Fibroblast of lung (primary cell): ENCODE measurements at regions not wholly inside any gene's neighbourhood (a gene's known extent, or its start where the extent isn't known, plus 50 kb on each side); places are given as distances from the start of the nearest gene placed in this dataset.

Experiments
- DNase-seq, 2 donors: peaks; one replicate each; pipeline versions ENCODE4 v3.0.0 to v3.0.0-alpha.2; 2010; ENCODE audit warnings: low read depth in 2 of 2
- H2AFZ ChIP-seq: 2 replicates; pipeline ENCODE4 v1.5.1; 2012; ENCODE audit warnings: low read length, control low read depth, inconsistent platforms
- H3K27ac ChIP-seq: 2 replicates; pipeline ENCODE4 v1.5.1; 2011; ENCODE audit warnings: low read length, control low read depth; ENCODE audit not compliant: insufficient read depth
- H3K27me3 ChIP-seq: 2 replicates; pipeline ENCODE4 v1.5.1; 2011; ENCODE audit warnings: mild to moderate bottlenecking, low read length; ENCODE audit not compliant: control insufficient read depth, insufficient read depth
- H3K36me3 ChIP-seq: 2 replicates; pipeline ENCODE4 v1.5.1; 2011; ENCODE audit warnings: low read length; ENCODE audit not compliant: control insufficient read depth, insufficient read depth
- H3K4me1 ChIP-seq: 2 replicates; pipeline ENCODE4 v1.5.1; 2011; ENCODE audit warnings: low read length; ENCODE audit not compliant: control insufficient read depth, insufficient read depth; ENCODE audit errors: extremely low read depth
- H3K4me2 ChIP-seq: 2 replicates; pipeline ENCODE4 v1.5.1; 2011; ENCODE audit warnings: low read length, control low read depth; ENCODE audit not compliant: insufficient read depth; ENCODE audit errors: extremely low read depth
- H3K4me3 ChIP-seq, 4 experiments: fragments of 200-600 bp in 1 of 4; sonication (generic) in 1 of 4; replicated peaks in 1 of 4; 2 replicates each; pipeline ENCODE4 v1.5.1; 2011 to 2016; ENCODE audit warnings: low read length in 4 of 4, low read depth in 3 of 4, mild to moderate bottlenecking in 3 of 4, control low read depth in 2 of 4, inconsistent platforms in 1 of 4, mixed read lengths in 1 of 4; ENCODE audit not compliant: insufficient read depth in 1 of 4; ENCODE audit errors: control extremely low read depth in 1 of 4
- H3K79me2 ChIP-seq: 2 replicates; pipeline ENCODE4 v1.5.1; 2012; ENCODE audit warnings: mild to moderate bottlenecking, low read length, inconsistent platforms; ENCODE audit not compliant: control insufficient read depth, insufficient read depth
- H3K9ac ChIP-seq: 2 replicates; pipeline ENCODE4 v1.5.1; 2011; ENCODE audit warnings: mild to moderate bottlenecking, low read length, control low read depth; ENCODE audit not compliant: insufficient read depth
- H3K9me3 ChIP-seq: 2 replicates; pipeline ENCODE4 v1.5.1; 2012; ENCODE audit warnings: low read depth, low read length; ENCODE audit not compliant: control insufficient read depth, insufficient read depth
- H4K20me1 ChIP-seq: 2 replicates; pipeline ENCODE4 v1.5.1; 2011; ENCODE audit warnings: low read length; ENCODE audit not compliant: control insufficient read depth, insufficient read depth; ENCODE audit errors: extremely low read depth
- EZH2 ChIP-seq: IDR thresholded peaks from 2 replicates; pipeline ENCODE4 v1.5.1; 2012; ENCODE audit warnings: low read length, control low read depth, mild to moderate bottlenecking; ENCODE audit errors: missing control alignments
- TF ChIP-seq, protein P1 (sequence below), 2 donors: IDR thresholded peaks in 1 of 2; conservative IDR thresholded peaks in 1 of 2; 1 replicate in 1 of 2; 2 replicates in 1 of 2; pipeline ENCODE4 v1.5.1; 2011 to 2012; ENCODE audit warnings: low read length in 2 of 2, control low read depth in 1 of 2, inconsistent platforms in 1 of 2, low read depth in 1 of 2, mild to moderate bottlenecking in 1 of 2

DNA sequence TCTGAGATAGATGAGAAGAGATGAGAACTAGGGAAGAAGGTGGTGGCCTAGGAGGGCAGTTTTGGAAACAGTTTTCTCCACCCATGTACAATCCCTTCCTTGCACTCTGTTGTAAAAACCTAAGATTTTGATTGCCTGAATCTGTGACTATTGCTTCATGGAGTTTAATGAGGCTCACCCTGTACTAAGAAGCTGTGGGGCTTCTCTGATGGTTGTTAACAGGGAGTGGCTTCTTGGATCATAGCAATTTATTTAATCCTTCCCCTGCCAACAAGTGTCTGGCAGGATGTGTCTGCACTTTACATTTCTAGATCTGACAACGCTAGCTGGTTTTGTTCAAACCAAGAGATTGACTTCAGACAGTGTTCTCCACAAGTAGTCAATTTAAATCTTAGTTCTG lies 74.7 kb upstream of the C5orf46 start:
- no peaks in the 10 kb centered on the region for H3K9me3 ChIP-seq

DNA sequence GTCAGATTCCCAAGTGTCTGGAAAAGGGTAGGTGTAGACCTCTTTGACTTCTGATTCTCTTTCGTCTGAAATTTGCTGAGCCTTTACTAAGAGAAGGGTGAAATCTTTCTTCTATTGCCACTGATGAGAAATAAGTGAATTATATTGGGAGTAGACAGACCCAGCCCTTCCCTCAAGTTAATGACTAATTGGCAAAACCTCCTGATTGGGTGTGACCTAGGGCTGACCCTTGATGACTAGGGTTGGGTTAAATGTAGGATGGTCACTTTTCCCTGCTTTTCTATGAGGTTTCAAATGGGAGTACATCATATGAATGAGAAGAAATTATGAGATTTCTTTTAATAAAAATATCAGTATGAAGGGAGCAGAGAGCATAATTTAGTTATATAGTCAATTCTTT lies 73.4 kb upstream of the C5orf46 start:
- Histone ChIP-seq H4K20me1 (no peaks in the 10 kb centered on the region), H3K79me2 (no peaks in the 10 kb centered on the region), H3K36me3 (no peaks in the 10 kb centered on the region), H3K27ac (no peak overlapping the region), H3K9ac (no peak overlapping the region), H3K27me3 (no peaks in the 10 kb centered on the region), H3K4me2 (no peak overlapping the region), H2AFZ (no peak overlapping the region), H3K4me1 (no peaks in the 10 kb centered on the region), H3K4me3 (no peak overlapping the region), H3K9me3 (no peaks in the 10 kb centered on the region)
- no peak for TF ChIP-seq EZH2
- TF ChIP-seq, protein P1, sequence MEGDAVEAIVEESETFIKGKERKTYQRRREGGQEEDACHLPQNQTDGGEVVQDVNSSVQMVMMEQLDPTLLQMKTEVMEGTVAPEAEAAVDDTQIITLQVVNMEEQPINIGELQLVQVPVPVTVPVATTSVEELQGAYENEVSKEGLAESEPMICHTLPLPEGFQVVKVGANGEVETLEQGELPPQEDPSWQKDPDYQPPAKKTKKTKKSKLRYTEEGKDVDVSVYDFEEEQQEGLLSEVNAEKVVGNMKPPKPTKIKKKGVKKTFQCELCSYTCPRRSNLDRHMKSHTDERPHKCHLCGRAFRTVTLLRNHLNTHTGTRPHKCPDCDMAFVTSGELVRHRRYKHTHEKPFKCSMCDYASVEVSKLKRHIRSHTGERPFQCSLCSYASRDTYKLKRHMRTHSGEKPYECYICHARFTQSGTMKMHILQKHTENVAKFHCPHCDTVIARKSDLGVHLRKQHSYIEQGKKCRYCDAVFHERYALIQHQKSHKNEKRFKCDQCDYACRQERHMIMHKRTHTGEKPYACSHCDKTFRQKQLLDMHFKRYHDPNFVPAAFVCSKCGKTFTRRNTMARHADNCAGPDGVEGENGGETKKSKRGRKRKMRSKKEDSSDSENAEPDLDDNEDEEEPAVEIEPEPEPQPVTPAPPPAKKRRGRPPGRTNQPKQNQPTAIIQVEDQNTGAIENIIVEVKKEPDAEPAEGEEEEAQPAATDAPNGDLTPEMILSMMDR (conservative IDR thresholded peaks at IDR 0.05 in 1 of 2, IDR thresholded peaks at IDR 0.05 in 1 of 2; ENCODE audit: low read depth in 1 of 2, low read length in 2 of 2), result no peak
- no peak for DNase-seq

More for the DNA sequence above, 74.7 kb upstream of the C5orf46 start:
- no peak for TF ChIP-seq EZH2
- TF ChIP-seq, protein P1 (conservative IDR thresholded peaks at IDR 0.05 in 1 of 2, IDR thresholded peaks at IDR 0.05 in 1 of 2; ENCODE audit: low read depth in 1 of 2, low read length in 2 of 2), result no peak
- no peak overlapping the region for H3K9ac ChIP-seq
- H3K4me1 ChIP-seq, result no peaks in the 10 kb centered on the region
- H3K4me2 ChIP-seq, result no peak overlapping the region
- H2AFZ ChIP-seq, result no peak overlapping the region
- no peaks in the 10 kb centered on the region for H4K20me1 ChIP-seq
- DNase-seq, result no peak
- H3K4me3 ChIP-seq, result no peak overlapping the region
- no peaks in the 10 kb centered on the region for H3K79me2 ChIP-seq
- no peaks in the 10 kb centered on the region for H3K27me3 ChIP-seq
- H3K36me3 ChIP-seq, result no peaks in the 10 kb centered on the region
- H3K27ac ChIP-seq, result no peak overlapping the region

DNA sequence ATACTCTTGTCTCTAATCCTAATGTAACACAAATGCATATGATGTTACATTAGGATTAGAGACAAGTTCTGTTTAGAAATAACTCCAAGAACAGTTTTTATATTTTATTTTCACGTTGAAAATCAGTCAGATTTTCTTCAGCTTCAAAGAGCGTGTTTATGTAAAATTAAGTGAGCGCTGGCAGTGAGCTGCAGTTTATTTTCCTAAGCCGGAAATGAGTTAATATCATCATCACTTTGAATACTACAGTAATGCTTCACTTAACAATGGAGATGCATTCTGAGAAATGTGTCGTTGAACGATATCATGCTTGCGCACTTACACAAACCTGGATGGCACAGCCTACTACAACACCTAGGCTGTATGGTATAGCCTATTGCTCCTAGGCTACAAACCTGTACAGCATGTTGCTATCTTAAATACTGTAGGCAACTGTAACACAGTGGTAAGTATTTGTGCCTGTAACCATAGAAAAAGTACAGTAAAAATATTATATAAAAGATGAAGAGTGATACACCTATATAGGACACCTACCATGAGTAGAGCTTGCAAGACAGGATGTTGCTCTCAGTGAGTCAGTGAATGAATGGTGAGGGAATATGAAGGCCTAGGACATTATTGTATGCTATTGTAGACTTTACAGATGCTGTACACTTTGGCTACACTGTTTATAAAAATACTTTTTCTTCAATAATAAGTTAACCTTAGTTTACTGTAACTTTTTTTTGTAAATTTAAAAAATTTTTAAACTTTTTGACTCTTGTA lies 65.9 kb upstream of the C5orf46 start:
- H3K9ac ChIP-seq, result no peak overlapping the region
- no peak overlapping the region for H3K27ac ChIP-seq
- H3K9me3 ChIP-seq, result no peaks in the 10 kb centered on the region
- H3K36me3 ChIP-seq, result no peaks in the 10 kb centered on the region
- H3K79me2 ChIP-seq, result no peaks in the 10 kb centered on the region
- DNase-seq, result no peak
- H3K27me3 ChIP-seq, result no peaks in the 10 kb centered on the region
- no peak overlapping the region for H3K4me3 ChIP-seq
- H3K4me2 ChIP-seq, result no peak overlapping the region
- H4K20me1 ChIP-seq, result no peaks in the 10 kb centered on the region
- H3K4me1 ChIP-seq, result no peaks in the 10 kb centered on the region
- no peak overlapping the region for H2AFZ ChIP-seq
- TF ChIP-seq, protein P1 (conservative IDR thresholded peaks at IDR 0.05 in 1 of 2, IDR thresholded peaks at IDR 0.05 in 1 of 2; ENCODE audit: low read depth in 1 of 2, low read length in 2 of 2), result no peak
- no peak for TF ChIP-seq EZH2
